GM23248 (cell line): ENCODE measurements at regions not wholly inside any gene's neighbourhood (a gene's known extent, or its start where the extent isn't known, plus 50 kb on each side); places are given as distances from the start of the nearest gene placed in this dataset.
A peak's percentile ranks its signal among the peaks of the same experiment; 100 is the strongest.

Source experiments
- DNase-seq: peaks from one replicate; pipeline ENCODE4 v3.0.0-alpha.2; 2015
- H2AFZ ChIP-seq: fragments of 200-600 bp; sonication (generic); 2 replicates; pipeline ENCODE4 v1.6.1; 2016; ENCODE audit warnings: antibody characterized with exemption
- H3F3A ChIP-seq: fragments of 200-600 bp; sonication (generic); 2 replicates; pipeline ENCODE4 v1.6.1; 2016; ENCODE audit warnings: mild to moderate bottlenecking, antibody characterized with exemption, mixed run types; ENCODE audit not compliant: insufficient read depth
- H3K27ac ChIP-seq: fragments of 200-600 bp; sonication (generic); 2 replicates; pipeline ENCODE4 v1.5.1; 2016; ENCODE audit warnings: mild to moderate bottlenecking
- H3K27me3 ChIP-seq: fragments of 200-600 bp; sonication (generic); replicated peaks from 2 replicates; pipeline ENCODE4 v1.6.1; 2016; ENCODE audit warnings: mild to moderate bottlenecking; ENCODE audit not compliant: insufficient read depth
- H3K36me3 ChIP-seq: fragments of 200-600 bp; sonication (generic); 2 replicates; pipeline ENCODE4 v1.6.1; 2016; ENCODE audit warnings: low read depth, mild to moderate bottlenecking
- H3K4me1 ChIP-seq: fragments of 200-600 bp; sonication (generic); 2 replicates; pipeline ENCODE4 v1.6.1; 2016; ENCODE audit warnings: mild to moderate bottlenecking; ENCODE audit not compliant: insufficient read depth
- H3K4me2 ChIP-seq: fragments of 200-600 bp; sonication (generic); one replicate; pipeline ENCODE4 v1.6.1; 2016; ENCODE audit warnings: mild to moderate bottlenecking; ENCODE audit not compliant: unreplicated experiment
- H3K4me3 ChIP-seq: fragments of 200-600 bp; sonication (generic); 2 replicates; pipeline ENCODE4 v1.5.1; 2016; ENCODE audit warnings: mild to moderate bottlenecking
- H3K79me2 ChIP-seq: fragments of 200-600 bp; sonication (generic); 2 replicates; pipeline ENCODE4 v1.6.1; 2016; ENCODE audit warnings: mild to moderate bottlenecking; ENCODE audit not compliant: insufficient read depth
- H3K9ac ChIP-seq: fragments of 200-600 bp; sonication (generic); 2 replicates; pipeline ENCODE4 v1.6.1; 2016; ENCODE audit warnings: mild to moderate bottlenecking
- H3K9me2 ChIP-seq: fragments of 200-600 bp; sonication (generic); 2 replicates; pipeline ENCODE4 v1.6.1; 2016; ENCODE audit warnings: mixed run types, mild to moderate bottlenecking, moderate library complexity; ENCODE audit not compliant: insufficient read depth
- H3K9me3 ChIP-seq: fragments of 200-600 bp; sonication (generic); one replicate; pipeline ENCODE4 v1.6.1; 2017; ENCODE audit warnings: low read depth
- H4K20me1 ChIP-seq: fragments of 200-600 bp; sonication (generic); 2 replicates; pipeline ENCODE4 v1.6.0; 2016; ENCODE audit not compliant: insufficient read depth
- EZH2 ChIP-seq: fragments of 200-600 bp; sonication (generic); IDR thresholded peaks from 2 replicates; pipeline ENCODE4 v1.6.1; 2018; ENCODE audit warnings: antibody characterized with exemption, mild to moderate bottlenecking; ENCODE audit not compliant: insufficient read depth, poor library complexity, severe bottlenecking
- EZH2phosphoT487 ChIP-seq: fragments of 200-600 bp; sonication (generic); IDR thresholded peaks from 2 replicates; pipeline ENCODE4 v1.6.1; 2018; ENCODE audit warnings: antibody characterized with exemption, moderate library complexity, mild to moderate bottlenecking, low read depth; ENCODE audit not compliant: insufficient read depth
- WGBS, 2 experiments: methylation state at CpG; one replicate each; pipeline ENCODE4 v1.1.6; 2015 to 2017; ENCODE audit warnings: low lambda C conversion rate in 2 of 2, low coverage in 1 of 2; ENCODE audit errors: missing lambda C conversion rate in 2 of 2; 5-methylcytosine and 5-hydroxymethylcytosine counted together
- in situ Hi-C: fragments of 300-500 bp; cut with MboI; formaldehyde crosslinking; loops from 2 replicates; pipeline ENCODE4 v1.15.0; 2020

- 37 to 38% methylated on average over 12 of the region's 12 CpGs for WGBS, 2 experiments
- H3K4me3 ChIP-seq: peak overlapping the region; percentile 53
- no peak for TF ChIP-seq EZH2
- no peak for TF ChIP-seq EZH2phosphoT487
- H4K20me1 ChIP-seq: no peaks in the 10 kb centered on the region
- peak overlapping the region; percentile 68 for H2AFZ ChIP-seq
- peak overlapping the region; percentile 78 for H3K4me2 ChIP-seq
- H3K4me1 ChIP-seq: no peaks in the 10 kb centered on the region
- H3K27ac ChIP-seq: no peak overlapping the region
- DNase-seq: no peak
- no peaks in the 10 kb centered on the region for H3K9me3 ChIP-seq
- in situ Hi-C loops: loop anchor here (25.0 kb wide), 1 partner anchor 571 kb away; no protein-coding TSS in a partner anchor
- peaks cover 6% of the 10 kb centered on the region; the same call in 1 of the 2 replicates for H3K27me3 ChIP-seq
- no peaks in the 10 kb centered on the region for H3K36me3 ChIP-seq
- H3F3A ChIP-seq: no peaks in the 10 kb centered on the region
- no peak overlapping the region for H3K9ac ChIP-seq
- H3K9me2 ChIP-seq: no peaks in the 10 kb centered on the region
- no peaks in the 10 kb centered on the region for H3K79me2 ChIP-seq
These were observed 135.2 kb upstream of the PODXL start for GRCh38 chr7:131691454-131692130.

- no peaks in the 10 kb centered on the region for H3K9me2 ChIP-seq
- TF ChIP-seq EZH2: no peak
- TF ChIP-seq EZH2phosphoT487: no peak
- H3K9ac ChIP-seq: no peak overlapping the region
- H3K27me3 ChIP-seq: peaks cover 5% of the 10 kb centered on the region; the same call in 1 of the 2 replicates
- no peak overlapping the region for H3K27ac ChIP-seq
- WGBS, 2 experiments: 43 to 44% methylated on average over 12 of the region's 12 CpGs
- H3F3A ChIP-seq: no peaks in the 10 kb centered on the region
- H3K4me2 ChIP-seq: no peak overlapping the region
- H3K4me3 ChIP-seq: no peak overlapping the region
- H4K20me1 ChIP-seq: no peaks in the 10 kb centered on the region
- DNase-seq: no peak
- no peaks in the 10 kb centered on the region for H3K79me2 ChIP-seq
- no peak overlapping the region for H2AFZ ChIP-seq
- H3K4me1 ChIP-seq: no peaks in the 10 kb centered on the region
- H3K9me3 ChIP-seq: no peaks in the 10 kb centered on the region
- H3K36me3 ChIP-seq: no peaks in the 10 kb centered on the region
- in situ Hi-C loops: loop anchor here (25.0 kb wide), 1 partner anchor 572 kb away; no protein-coding TSS in a partner anchor
These were observed 134.0 kb upstream of the PODXL start for GRCh38 chr7:131690441-131690840.

DNA sequence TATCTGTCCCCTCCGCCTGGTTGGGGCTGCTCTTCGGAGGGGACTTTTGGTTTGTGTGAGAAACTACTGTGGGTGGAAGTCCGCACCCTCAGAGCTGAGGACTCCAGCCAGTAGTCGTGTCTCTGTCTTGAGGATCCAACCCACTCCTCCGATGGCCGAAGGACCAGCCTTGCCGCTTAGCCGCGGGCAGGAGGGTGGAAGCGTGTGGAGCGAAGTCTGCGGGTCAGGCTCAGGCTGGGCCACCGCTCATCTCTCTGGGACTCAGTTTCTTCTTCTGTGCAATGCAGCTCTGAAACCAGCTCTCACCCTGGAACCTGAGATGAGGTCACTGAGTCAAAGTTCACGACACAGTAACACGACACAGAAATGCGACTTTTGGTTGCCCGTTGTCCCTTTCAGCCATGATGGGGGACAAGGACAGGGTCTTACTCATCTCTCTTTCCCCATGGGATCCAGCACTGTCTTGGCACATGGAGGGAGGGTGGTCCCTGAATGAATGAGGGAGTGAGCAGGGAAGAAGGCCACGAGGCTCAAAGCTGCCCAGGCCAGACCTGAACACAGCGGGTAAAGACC, 133.3 kb upstream of the PODXL start:
- Histone ChIP-seq H3K9me2 (no peaks in the 10 kb centered on the region), H3K36me3 (no peaks in the 10 kb centered on the region), H3K79me2 (no peaks in the 10 kb centered on the region), H2AFZ (no peak overlapping the region), H3K4me1 (no peaks in the 10 kb centered on the region), H3K9me3 (no peaks in the 10 kb centered on the region), H3K4me3 (no peak overlapping the region), H3K4me2 (no peak overlapping the region), H3K27me3 (peaks cover 5% of the 10 kb centered on the region; the same call in 1 of the 2 replicates), H3K9ac (no peak overlapping the region), H3F3A (no peaks in the 10 kb centered on the region), H4K20me1 (no peaks in the 10 kb centered on the region), H3K27ac (no peak overlapping the region)
- in situ Hi-C loops: loop anchor here (25.0 kb wide), 1 partner anchor 573 kb away; no protein-coding TSS in a partner anchor
- TF ChIP-seq EZH2phosphoT487 (no peak), EZH2 (no peak)
- no peak for DNase-seq
- 66 to 68% methylated on average over 19 of the region's 19 CpGs for WGBS, 2 experiments

DNA sequence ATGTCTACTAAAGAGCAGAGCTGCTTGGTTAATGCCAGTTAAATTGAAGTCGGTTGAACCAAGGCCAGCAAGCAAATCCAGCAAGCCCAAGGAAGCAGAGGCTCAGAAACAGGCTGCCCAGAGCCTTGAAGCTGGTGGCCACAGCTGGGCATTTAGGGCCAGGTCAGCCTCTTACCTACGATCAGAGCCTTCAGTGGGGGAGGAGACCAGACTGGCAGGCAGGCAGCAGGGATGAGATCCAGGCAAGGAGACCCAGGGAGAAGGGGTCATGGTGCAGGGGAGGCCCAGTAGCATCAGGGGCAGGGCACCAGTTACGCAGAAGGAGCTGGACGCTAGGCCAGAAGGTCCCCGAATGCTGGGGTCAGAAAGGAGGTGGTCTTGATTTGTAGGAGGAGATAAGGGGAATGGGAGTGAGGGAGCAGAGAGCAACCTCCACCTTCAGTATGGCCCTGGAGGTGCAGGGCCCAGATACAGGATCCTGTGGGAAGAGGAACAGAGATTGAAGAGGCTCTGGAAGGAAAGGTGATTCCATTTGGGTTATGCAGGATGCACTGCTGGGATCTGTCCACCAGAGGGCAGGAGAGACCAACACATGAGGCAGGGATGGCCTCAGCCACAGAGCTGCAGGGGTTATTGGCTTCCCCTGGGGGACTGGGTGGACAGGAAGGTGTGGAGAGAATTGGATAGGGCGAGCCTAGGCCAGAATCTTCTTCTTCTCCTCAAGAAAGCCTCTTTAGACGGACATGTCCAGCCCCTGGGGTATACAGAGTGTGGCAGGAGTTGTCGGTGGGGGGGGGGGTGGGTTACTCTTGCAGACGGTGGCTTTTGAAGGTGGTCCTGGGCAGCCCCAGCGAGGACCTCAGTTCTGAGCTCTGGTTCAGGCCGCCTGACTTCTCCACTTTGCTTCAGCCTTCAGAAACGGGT, 132.6 kb upstream of the PODXL start:
- H3K4me2 ChIP-seq: no peak overlapping the region
- no peaks in the 10 kb centered on the region for H3K79me2 ChIP-seq
- no peak overlapping the region for H3K4me3 ChIP-seq
- H3K27ac ChIP-seq: no peak overlapping the region
- H3F3A ChIP-seq: no peaks in the 10 kb centered on the region
- H2AFZ ChIP-seq: no peak overlapping the region
- no peaks in the 10 kb centered on the region for H4K20me1 ChIP-seq
- H3K9me2 ChIP-seq: no peaks in the 10 kb centered on the region
- DNase-seq: peak; percentile 68
- in situ Hi-C loops: loop anchor here (25.0 kb wide), 1 partner anchor 573 kb away; no protein-coding TSS in a partner anchor
- TF ChIP-seq EZH2phosphoT487 (no peak), EZH2 (no peak)
- H3K27me3 ChIP-seq: peaks cover 5% of the 10 kb centered on the region; the same call in 1 of the 2 replicates
- H3K36me3 ChIP-seq: no peaks in the 10 kb centered on the region
- H3K4me1 ChIP-seq: no peaks in the 10 kb centered on the region
- no peaks in the 10 kb centered on the region for H3K9me3 ChIP-seq
- no peak overlapping the region for H3K9ac ChIP-seq
- WGBS, 2 experiments: 41% methylated on average over 12 of the region's 12 CpGs
